NCI-H69 (cell line): ENCODE measurements at regions not wholly inside any gene's neighbourhood (a gene's known extent, or its start where the extent isn't known, plus 50 kb on each side); places are given as distances from the start of the nearest gene placed in this dataset.
A peak's percentile ranks its signal among the peaks of the same experiment; 100 is the strongest.

Experiments
- DNase-seq: peaks from one replicate; lab custom pipeline; 2025; lab: John Stamatoyannopoulos, UW

- DNase-seq = no peak
These were observed 244.1 kb upstream of the AKR1E2 start for GRCh38 chr10:4581929-4582328.

- DNase-seq = no peak
These were observed 246.2 kb upstream of the AKR1E2 start for GRCh38 chr10:4579844-4580243.

GRCh38 chr10:4576206-4576605 lies 249.8 kb upstream of the AKR1E2 start:
- no peak for DNase-seq

GRCh38 chr10:4569151-4569550 lies 256.9 kb upstream of the AKR1E2 start:
- no peak for DNase-seq

GRCh38 chr10:4568731-4569130 lies 257.3 kb upstream of the AKR1E2 start:
- DNase-seq = no peak

- peak; percentile 1 for DNase-seq
These were observed 257.9 kb upstream of the AKR1E2 start for GRCh38 chr10:4568086-4568485.

- DNase-seq = no peak
These were observed 258.4 kb upstream of the AKR1E2 start for GRCh38 chr10:4567637-4568036.

GRCh38 chr10:4566011-4566410 lies 260.0 kb upstream of the AKR1E2 start:
- peak; percentile 19 for DNase-seq

- peak; percentile 23 for DNase-seq
These were observed 264.7 kb upstream of the AKR1E2 start for GRCh38 chr10:4561296-4561695.

GRCh38 chr10:4557469-4557868 lies 268.5 kb upstream of the AKR1E2 start:
- DNase-seq = no peak

- DNase-seq = no peak
These were observed 269.5 kb upstream of the AKR1E2 start for GRCh38 chr10:4556527-4556926.

GRCh38 chr10:4555920-4556319 lies 270.1 kb upstream of the AKR1E2 start:
- DNase-seq = no peak

GRCh38 chr10:4549139-4549653 lies 276.8 kb upstream of the AKR1E2 start:
- no peak for DNase-seq

GRCh38 chr10:4546931-4547330 lies 279.1 kb upstream of the AKR1E2 start:
- no peak for DNase-seq

GRCh38 chr10:4546500-4546899 lies 279.5 kb upstream of the AKR1E2 start:
- no peak for DNase-seq

GRCh38 chr10:4545062-4545461 lies 280.9 kb upstream of the AKR1E2 start:
- no peak for DNase-seq

- DNase-seq = no peak
These were observed 282.0 kb upstream of the AKR1E2 start for GRCh38 chr10:4543938-4544533.

GRCh38 chr10:4541292-4541691 lies 284.7 kb upstream of the AKR1E2 start:
- DNase-seq = no peak

GRCh38 chr10:4538016-4538415 lies 288.0 kb upstream of the AKR1E2 start:
- DNase-seq = no peak

GRCh38 chr10:4535521-4535920 lies 290.5 kb upstream of the AKR1E2 start:
- DNase-seq = no peak

- no peak for DNase-seq
These were observed 292.4 kb upstream of the AKR1E2 start for GRCh38 chr10:4533621-4534020.

GRCh38 chr10:4532976-4533375 lies 293.0 kb upstream of the AKR1E2 start:
- no peak for DNase-seq

- no peak for DNase-seq
These were observed 293.5 kb upstream of the AKR1E2 start for GRCh38 chr10:4532467-4532866.

GRCh38 chr10:4532011-4532410 lies 294.0 kb upstream of the AKR1E2 start:
- no peak for DNase-seq
